ENCODE measurements at regions not wholly inside any gene's neighbourhood (a gene's known extent, or its start where the extent isn't known, plus 50 kb on each side); places are given as distances from the start of the nearest gene placed in this dataset.

DNA sequence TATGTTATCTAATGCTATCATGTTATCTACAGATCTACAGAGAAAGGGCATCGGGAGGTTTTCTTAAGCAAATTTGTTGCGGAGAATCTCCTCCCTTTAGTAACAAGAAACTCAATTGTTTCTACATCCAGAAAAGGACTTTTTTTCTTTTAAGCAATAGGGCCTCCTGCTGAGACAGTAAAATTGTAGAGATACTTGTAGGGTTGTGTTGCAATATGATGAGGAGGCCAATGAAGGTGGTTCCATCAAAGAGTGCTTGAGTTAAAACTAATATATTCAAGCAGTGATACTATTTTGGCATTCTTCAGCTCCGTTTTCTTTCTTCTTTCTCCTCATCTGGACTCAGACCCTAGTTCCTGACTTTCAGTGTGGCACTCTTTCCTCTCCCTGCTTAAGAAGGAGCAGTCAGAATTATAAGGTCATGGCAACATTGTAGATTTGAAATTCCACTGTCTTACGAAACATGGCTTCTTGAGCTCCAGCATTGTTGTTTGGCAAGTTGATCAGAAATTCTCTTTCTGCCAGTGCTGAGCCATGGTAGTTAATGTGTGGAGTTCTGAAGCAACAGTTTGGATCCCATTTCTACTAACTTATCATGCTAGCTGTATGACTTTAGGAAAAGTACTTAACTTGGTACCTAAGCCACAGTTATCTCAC is 202.0 kb upstream of the SLC14A2 start:
- Histone ChIP-seq H3K36me3 (ENCODE audit: insufficient read depth in 1 of 2, low read depth in 1 of 2) (no peaks in the 10 kb centered on the region), H3K4me1 (no peaks in the 10 kb centered on the region), H3K4me3 (no peak overlapping the region), H3K27me3 (ENCODE audit: insufficient read depth in 3 of 3, low read length in 2 of 3) (no peaks in the 10 kb centered on the region), H3K9me3 (no peaks in the 10 kb centered on the region), H3K27ac (no peak overlapping the region)
- DNase-seq, result no peak
- intact Hi-C loops (cut with DNase I), result no loop called here
- 65 to 79% (median 68%) methylated on average over 4 of the region's 4 CpGs for WGBS, 3 donors
- peak in 3 of 4 donors; percentile 51 to 68 (median 58) for ATAC-seq
- no peak for TF ChIP-seq CTCF (IDR thresholded peaks at IDR 0.05)

- ATAC-seq (no peak), DNase-seq (no peak)
- H3K36me3 ChIP-seq (ENCODE audit: insufficient read depth in 1 of 2, low read depth in 1 of 2), result no peaks in the 10 kb centered on the region
- H3K27me3 ChIP-seq (ENCODE audit: insufficient read depth in 3 of 3, low read length in 2 of 3), result no peaks in the 10 kb centered on the region
- H3K27ac ChIP-seq, result no peak overlapping the region
- intact Hi-C loops (cut with DNase I), result no loop called here
- no peak for TF ChIP-seq CTCF (IDR thresholded peaks at IDR 0.05)
- no peaks in the 10 kb centered on the region for H3K4me1 ChIP-seq
- no peak overlapping the region for H3K4me3 ChIP-seq
- 63 to 68% (median 67%) methylated on average over 7 of the region's 7 CpGs for WGBS, 3 donors
- no peaks in the 10 kb centered on the region for H3K9me3 ChIP-seq
These were observed 199.7 kb upstream of the SLC14A2 start for GRCh38 chr18:45415614-45416013.

DNA sequence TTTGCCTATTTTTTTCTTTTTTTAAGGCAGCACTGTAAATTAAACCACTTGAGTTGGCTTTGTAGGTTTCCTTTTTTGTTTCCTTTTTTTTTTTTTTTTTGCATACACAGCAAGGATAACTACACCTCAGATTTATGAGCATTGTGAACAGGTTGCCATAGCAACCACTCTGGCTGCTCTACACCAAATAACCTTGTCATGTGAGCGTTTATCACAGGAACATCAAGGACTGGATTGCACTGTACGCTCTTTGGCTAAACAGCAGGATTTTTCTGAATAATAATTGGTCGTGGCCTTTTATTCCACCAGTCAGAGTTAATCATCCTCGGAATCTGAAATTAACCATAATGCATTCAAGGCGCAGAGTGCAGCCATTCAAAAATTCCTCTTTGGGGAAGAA is 199.1 kb upstream of the SLC14A2 start:
- no peaks in the 10 kb centered on the region for H3K4me1 ChIP-seq
- WGBS, 3 donors, result 62 to 66% (median 63%) methylated on average over 5 of the region's 5 CpGs
- intact Hi-C loops (cut with DNase I), result no loop called here
- no peak overlapping the region for H3K27ac ChIP-seq
- no peak overlapping the region for H3K4me3 ChIP-seq
- H3K27me3 ChIP-seq (ENCODE audit: insufficient read depth in 3 of 3, low read length in 2 of 3), result no peaks in the 10 kb centered on the region
- DNase-seq, result no peak
- H3K36me3 ChIP-seq (ENCODE audit: insufficient read depth in 1 of 2, low read depth in 1 of 2), result no peaks in the 10 kb centered on the region
- no peak for TF ChIP-seq CTCF (IDR thresholded peaks at IDR 0.05)
- ATAC-seq, result no peak
- H3K9me3 ChIP-seq, result no peaks in the 10 kb centered on the region

DNA sequence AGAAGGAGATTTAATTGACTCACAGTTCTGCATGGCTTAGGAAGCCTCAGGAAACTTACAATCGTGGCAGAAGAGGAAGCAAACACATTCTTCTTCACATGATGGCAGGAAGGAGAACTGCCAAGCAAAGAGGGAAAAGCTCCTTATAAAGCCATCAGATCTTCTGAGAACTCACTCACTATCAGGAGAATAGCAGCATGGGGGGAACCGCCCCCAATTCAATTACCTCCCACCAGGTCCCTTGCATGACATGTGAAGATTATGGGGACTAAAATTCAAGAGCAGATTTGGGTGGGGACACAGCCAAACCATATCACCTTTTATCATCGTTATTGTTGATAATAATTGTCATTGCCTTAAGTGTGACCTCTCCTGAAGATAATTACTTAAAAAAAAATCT is 197.9 kb upstream of the SLC14A2 start:
- Histone ChIP-seq H3K4me1 (no peaks in the 10 kb centered on the region), H3K27me3 (ENCODE audit: insufficient read depth in 3 of 3, low read length in 2 of 3) (no peaks in the 10 kb centered on the region), H3K27ac (no peak overlapping the region), H3K9me3 (no peaks in the 10 kb centered on the region), H3K36me3 (ENCODE audit: insufficient read depth in 1 of 2, low read depth in 1 of 2) (no peaks in the 10 kb centered on the region), H3K4me3 (no peak overlapping the region)
- DNase-seq (no peak), ATAC-seq (no peak)
- no peak for TF ChIP-seq CTCF (IDR thresholded peaks at IDR 0.05)
- intact Hi-C loops (cut with DNase I), result no loop called here
- WGBS, 3 donors, result 68 to 79% (median 74%) methylated on average over 3 of the region's 3 CpGs

- TF ChIP-seq CTCF (IDR thresholded peaks at IDR 0.05), result no peak
- H3K4me1 ChIP-seq, result no peaks in the 10 kb centered on the region
- no peak overlapping the region for H3K27ac ChIP-seq
- DNase-seq (no peak), ATAC-seq (no peak)
- H3K27me3 ChIP-seq (ENCODE audit: insufficient read depth in 3 of 3, low read length in 2 of 3), result no peaks in the 10 kb centered on the region
- no peaks in the 10 kb centered on the region for H3K36me3 ChIP-seq (ENCODE audit: insufficient read depth in 1 of 2, low read depth in 1 of 2)
- no peaks in the 10 kb centered on the region for H3K9me3 ChIP-seq
- intact Hi-C loops (cut with DNase I), result no loop called here
- no peak overlapping the region for H3K4me3 ChIP-seq
These were observed 191.6 kb upstream of the SLC14A2 start for GRCh38 chr18:45423659-45424058.
